HG02678 (cell line): ENCODE measurements at regions not wholly inside any gene's neighbourhood (a gene's known extent, or its start where the extent isn't known, plus 50 kb on each side); places are given as distances from the start of the nearest gene placed in this dataset.
"Not testable (repeated sequence)": the region's sequence is repeated elsewhere in the genome, so short reads cannot be mapped to it uniquely, and the experiment has no call there.

Experiments
- ATAC-seq: cut with Tn5 transposase; IDR thresholded peaks from one replicate; pipeline ENCODE4 v1.9.1; 2021; ENCODE audit warnings: mild to moderate bottlenecking, moderate library complexity; ENCODE audit not compliant: unreplicated experiment

- ATAC-seq = peak; percentile 78
These were observed 96.2 kb upstream of the KLHL13 start for GRCh38 chrX:118212817-118213183.

- no peak for ATAC-seq
These were observed 98.7 kb upstream of the KLHL13 start for GRCh38 chrX:118215346-118215745.

- ATAC-seq = no peak
These were observed 99.5 kb upstream of the KLHL13 start for GRCh38 chrX:118216087-118216486.

GRCh38 chrX:118216509-118216908 is 99.9 kb upstream of the KLHL13 start:
- ATAC-seq = no peak

- ATAC-seq = no peak
These were observed 101.5 kb upstream of the KLHL13 start for GRCh38 chrX:118218079-118218478.

GRCh38 chrX:118218940-118219339 is 102.3 kb upstream of the KLHL13 start:
- ATAC-seq = no peak

- no peak for ATAC-seq
These were observed 103.3 kb upstream of the KLHL13 start for GRCh38 chrX:118219866-118220265.

- no peak for ATAC-seq
These were observed 103.9 kb upstream of the KLHL13 start for GRCh38 chrX:118220509-118220908.

- ATAC-seq = no peak
These were observed 104.7 kb upstream of the KLHL13 start for GRCh38 chrX:118221270-118221669.

- no peak for ATAC-seq
These were observed 105.1 kb upstream of the KLHL13 start for GRCh38 chrX:118221733-118222132.

GRCh38 chrX:118222421-118222820 is 105.8 kb upstream of the KLHL13 start:
- ATAC-seq = no peak

GRCh38 chrX:118225711-118226428 is 109.3 kb upstream of the KLHL13 start:
- ATAC-seq = peak; percentile 63

- no peak for ATAC-seq
These were observed 111.4 kb upstream of the KLHL13 start for GRCh38 chrX:118228041-118228440.

GRCh38 chrX:118228456-118228855 is 111.8 kb upstream of the KLHL13 start:
- ATAC-seq = no peak

- ATAC-seq = no peak
These were observed 114.4 kb upstream of the WDR44 start for GRCh38 chrX:118231464-118231863.

GRCh38 chrX:118239178-118239870 is 106.6 kb upstream of the WDR44 start:
- ATAC-seq = no peak

- no peak for ATAC-seq
These were observed 105.8 kb upstream of the WDR44 start for GRCh38 chrX:118239913-118240698.

GRCh38 chrX:118246961-118247360 is 98.9 kb upstream of the WDR44 start:
- not testable (repeated sequence) for ATAC-seq

- ATAC-seq = no peak
These were observed 96.8 kb upstream of the WDR44 start for GRCh38 chrX:118249146-118249545.

GRCh38 chrX:118250445-118250844 is 95.5 kb upstream of the WDR44 start:
- no peak for ATAC-seq

- no peak for ATAC-seq
These were observed 94.6 kb upstream of the WDR44 start for GRCh38 chrX:118251271-118251670.

- no peak for ATAC-seq
These were observed 92.9 kb upstream of the WDR44 start for GRCh38 chrX:118252967-118253366.
